ENCODE measurements at regions not wholly inside any gene's neighbourhood (a gene's known extent, or its start where the extent isn't known, plus 50 kb on each side); places are given as distances from the start of the nearest gene placed in this dataset.

- no peaks in the 10 kb centered on the region for H3K36me3 ChIP-seq (ENCODE audit: control insufficient read depth, insufficient read depth, low read length)
- peak overlapping the region; percentile 33 for H3K27ac ChIP-seq (ENCODE audit: low read depth, low read length)
- H3K4me1 ChIP-seq (ENCODE audit: control insufficient read depth, insufficient read depth, low read length), result peaks cover 13% of the 10 kb centered on the region
- no peaks in the 10 kb centered on the region for H3K27me3 ChIP-seq (ENCODE audit: control insufficient read depth, insufficient read depth, low read length)
- peak in 5 of 6 donors; percentile 15 to 81 (median 31) for DNase-seq (ENCODE audit: low read depth in 4 of 6, low spot score in 6 of 6)
- H3K9me3 ChIP-seq (ENCODE audit: control insufficient read depth, insufficient read depth, low read length), result no peaks in the 10 kb centered on the region
- no peak overlapping the region for H3K4me3 ChIP-seq (ENCODE audit: low read depth, low read length)
- 16% methylated on average over 7 of the region's 8 CpGs for WGBS (ENCODE audit: insufficient coverage)
Measured at GRCh38 chr14:98593361-98593761, 678.6 kb downstream of the BCL11B start.

GRCh38 chr14:98594156-98594555 lies 677.8 kb downstream of the BCL11B start:
- Histone ChIP-seq H3K9me3 (ENCODE audit: control insufficient read depth, insufficient read depth, low read length) (no peaks in the 10 kb centered on the region), H3K36me3 (ENCODE audit: control insufficient read depth, insufficient read depth, low read length) (no peaks in the 10 kb centered on the region), H3K4me3 (ENCODE audit: low read depth, low read length) (no peak overlapping the region), H3K4me1 (ENCODE audit: control insufficient read depth, insufficient read depth, low read length) (peaks cover 13% of the 10 kb centered on the region), H3K27ac (ENCODE audit: low read depth, low read length) (no peak overlapping the region), H3K27me3 (ENCODE audit: control insufficient read depth, insufficient read depth, low read length) (no peaks in the 10 kb centered on the region)
- 51% methylated on average over 4 of the region's 5 CpGs for WGBS (ENCODE audit: insufficient coverage)
- DNase-seq (ENCODE audit: low read depth in 4 of 6, low spot score in 6 of 6), result peak in 1 of 6 donors; percentile 46

GRCh38 chr14:98598576-98598975 lies 673.4 kb downstream of the BCL11B start:
- no peak overlapping the region for H3K27ac ChIP-seq (ENCODE audit: low read depth, low read length)
- no peaks in the 10 kb centered on the region for H3K9me3 ChIP-seq (ENCODE audit: control insufficient read depth, insufficient read depth, low read length)

GRCh38 chr14:98599082-98599481 lies 672.9 kb downstream of the BCL11B start:
- Histone ChIP-seq H3K27ac (ENCODE audit: low read depth, low read length) (no peak overlapping the region), H3K9me3 (ENCODE audit: control insufficient read depth, insufficient read depth, low read length) (no peaks in the 10 kb centered on the region), H3K4me3 (ENCODE audit: low read depth, low read length) (no peak overlapping the region), H3K4me1 (ENCODE audit: control insufficient read depth, insufficient read depth, low read length) (no peaks in the 10 kb centered on the region), H3K27me3 (ENCODE audit: control insufficient read depth, insufficient read depth, low read length) (no peaks in the 10 kb centered on the region), H3K36me3 (ENCODE audit: control insufficient read depth, insufficient read depth, low read length) (no peaks in the 10 kb centered on the region)
- WGBS (ENCODE audit: insufficient coverage), result 81% methylated on average over 3 of the region's 5 CpGs
- DNase-seq (ENCODE audit: low read depth in 4 of 6, low spot score in 6 of 6), result no peak

More at GRCh38 chr14:98598576-98598975, 673.4 kb downstream of the BCL11B start:
- H3K4me1 ChIP-seq (ENCODE audit: control insufficient read depth, insufficient read depth, low read length), result peaks cover 1% of the 10 kb centered on the region
- 94% methylated on average over 6 of the region's 6 CpGs for WGBS (ENCODE audit: insufficient coverage)
- H3K4me3 ChIP-seq (ENCODE audit: low read depth, low read length), result no peak overlapping the region
- H3K27me3 ChIP-seq (ENCODE audit: control insufficient read depth, insufficient read depth, low read length), result no peaks in the 10 kb centered on the region
- H3K36me3 ChIP-seq (ENCODE audit: control insufficient read depth, insufficient read depth, low read length), result no peaks in the 10 kb centered on the region
- no peak for DNase-seq (ENCODE audit: low read depth in 4 of 6, low spot score in 6 of 6)

- H3K36me3 ChIP-seq (ENCODE audit: control insufficient read depth, insufficient read depth, low read length), result no peaks in the 10 kb centered on the region
- no peaks in the 10 kb centered on the region for H3K4me1 ChIP-seq (ENCODE audit: control insufficient read depth, insufficient read depth, low read length)
- no peak overlapping the region for H3K4me3 ChIP-seq (ENCODE audit: low read depth, low read length)
- no peak overlapping the region for H3K27ac ChIP-seq (ENCODE audit: low read depth, low read length)
- no peak for DNase-seq (ENCODE audit: low read depth in 4 of 6, low spot score in 6 of 6)
- no peaks in the 10 kb centered on the region for H3K27me3 ChIP-seq (ENCODE audit: control insufficient read depth, insufficient read depth, low read length)
- 56% methylated on average over 6 of the region's 7 CpGs for WGBS (ENCODE audit: insufficient coverage)
- H3K9me3 ChIP-seq (ENCODE audit: control insufficient read depth, insufficient read depth, low read length), result no peaks in the 10 kb centered on the region
Measured at GRCh38 chr14:98602983-98603382, 669.0 kb downstream of the BCL11B start.

- Histone ChIP-seq H3K4me1 (ENCODE audit: control insufficient read depth, insufficient read depth, low read length) (no peaks in the 10 kb centered on the region), H3K27me3 (ENCODE audit: control insufficient read depth, insufficient read depth, low read length) (no peaks in the 10 kb centered on the region), H3K4me3 (ENCODE audit: low read depth, low read length) (no peak overlapping the region), H3K9me3 (ENCODE audit: control insufficient read depth, insufficient read depth, low read length) (no peaks in the 10 kb centered on the region), H3K36me3 (ENCODE audit: control insufficient read depth, insufficient read depth, low read length) (no peaks in the 10 kb centered on the region), H3K27ac (ENCODE audit: low read depth, low read length) (no peak overlapping the region)
- DNase-seq (ENCODE audit: low read depth in 4 of 6, low spot score in 6 of 6), result no peak
- 68% methylated on average over 2 of the region's 2 CpGs for WGBS (ENCODE audit: insufficient coverage)
Measured at GRCh38 chr14:98605043-98605442, 667.0 kb downstream of the BCL11B start.

- 80% methylated on average over 6 of the region's 8 CpGs for WGBS (ENCODE audit: insufficient coverage)
- Histone ChIP-seq H3K4me1 (ENCODE audit: control insufficient read depth, insufficient read depth, low read length) (no peaks in the 10 kb centered on the region), H3K27ac (ENCODE audit: low read depth, low read length) (no peak overlapping the region)
Measured at GRCh38 chr14:98606041-98606640, 665.9 kb downstream of the BCL11B start.

GRCh38 chr14:98606816-98607215 lies 665.2 kb downstream of the BCL11B start:
- no peak overlapping the region for H3K4me3 ChIP-seq (ENCODE audit: low read depth, low read length)
- no peaks in the 10 kb centered on the region for H3K9me3 ChIP-seq (ENCODE audit: control insufficient read depth, insufficient read depth, low read length)
- H3K27me3 ChIP-seq (ENCODE audit: control insufficient read depth, insufficient read depth, low read length), result no peaks in the 10 kb centered on the region
- H3K27ac ChIP-seq (ENCODE audit: low read depth, low read length), result no peak overlapping the region
- H3K36me3 ChIP-seq (ENCODE audit: control insufficient read depth, insufficient read depth, low read length), result no peaks in the 10 kb centered on the region
- no peak for DNase-seq (ENCODE audit: low read depth in 4 of 6, low spot score in 6 of 6)
- 96% methylated on average over 4 of the region's 4 CpGs for WGBS (ENCODE audit: insufficient coverage)
- no peaks in the 10 kb centered on the region for H3K4me1 ChIP-seq (ENCODE audit: control insufficient read depth, insufficient read depth, low read length)

More at GRCh38 chr14:98606041-98606640, 665.9 kb downstream of the BCL11B start:
- Histone ChIP-seq H3K36me3 (ENCODE audit: control insufficient read depth, insufficient read depth, low read length) (no peaks in the 10 kb centered on the region), H3K27me3 (ENCODE audit: control insufficient read depth, insufficient read depth, low read length) (no peaks in the 10 kb centered on the region), H3K4me3 (ENCODE audit: low read depth, low read length) (no peak overlapping the region), H3K9me3 (ENCODE audit: control insufficient read depth, insufficient read depth, low read length) (no peaks in the 10 kb centered on the region)
- no peak for DNase-seq (ENCODE audit: low read depth in 4 of 6, low spot score in 6 of 6)

GRCh38 chr14:98607341-98607910 lies 664.6 kb downstream of the BCL11B start:
- Histone ChIP-seq H3K4me1 (ENCODE audit: control insufficient read depth, insufficient read depth, low read length) (no peaks in the 10 kb centered on the region), H3K9me3 (ENCODE audit: control insufficient read depth, insufficient read depth, low read length) (no peaks in the 10 kb centered on the region), H3K4me3 (ENCODE audit: low read depth, low read length) (no peak overlapping the region), H3K36me3 (ENCODE audit: control insufficient read depth, insufficient read depth, low read length) (no peaks in the 10 kb centered on the region), H3K27ac (ENCODE audit: low read depth, low read length) (no peak overlapping the region), H3K27me3 (ENCODE audit: control insufficient read depth, insufficient read depth, low read length) (no peaks in the 10 kb centered on the region)
- WGBS (ENCODE audit: insufficient coverage), result 86% methylated on average over 2 of the region's 4 CpGs
- no peak for DNase-seq (ENCODE audit: low read depth in 4 of 6, low spot score in 6 of 6)

Data from spinal cord (tissue), 9 donors.